PC-9 (cell line): ENCODE measurements at regions not wholly inside any gene's neighbourhood (a gene's known extent, or its start where the extent isn't known, plus 50 kb on each side); places are given as distances from the start of the nearest gene placed in this dataset.
"Not testable (repeated sequence)": the region's sequence is repeated elsewhere in the genome, so short reads cannot be mapped to it uniquely, and the experiment has no call there.

Experiments used
- BruUV-seq: library from RNA; stranded (reverse); fragments of 400-500 nt; replicated peaks from 2 replicates; lab custom pipeline; 2021; lab: Mats Ljungman, UMichigan
- CTCF ChIA-PET: fragments of 300-600 bp; sonication (Branson Sonifier 250); formaldehyde crosslinking; loops from one replicate; lab custom pipeline; 2022; ENCODE audit warnings: antibody characterized with exemption; lab: Charles Lee
- POLR2A ChIA-PET: fragments of 300-600 bp; sonication (Branson Sonifier 250); formaldehyde crosslinking; loops from one replicate; lab custom pipeline; 2022; ENCODE audit warnings: antibody characterized with exemption; ENCODE audit not compliant: unreplicated experiment; lab: Charles Lee
- DNase-seq, 2 experiments: peaks; one replicate each; pipeline versions ENCODE4 v3.0.0 to v3.0.0-alpha.2; 2015 to 2022; ENCODE audit warnings: mixed read lengths in 1 of 2
- H2AFZ ChIP-seq: fragments of 200-600 bp; sonication (generic); 2 replicates; pipeline ENCODE4 v1.8.1; 2017; ENCODE audit warnings: antibody characterized with exemption
- H3F3A ChIP-seq: fragments of 200-600 bp; sonication (generic); 2 replicates; pipeline ENCODE4 v1.8.1; 2017; ENCODE audit warnings: antibody characterized with exemption, mild to moderate bottlenecking, low read depth; ENCODE audit not compliant: insufficient read depth
- H3K27ac ChIP-seq: fragments of 200-600 bp; sonication (generic); 2 replicates; pipeline ENCODE4 v1.6.1; 2016; ENCODE audit warnings: mixed run types
- H3K27me3 ChIP-seq: fragments of 200-600 bp; sonication (generic); 2 replicates; pipeline ENCODE4 v1.6.1; 2016; ENCODE audit warnings: low read depth, mixed run types; ENCODE audit not compliant: insufficient read depth
- H3K36me3 ChIP-seq: fragments of 200-600 bp; sonication (generic); 2 replicates; pipeline ENCODE4 v1.6.1; 2016; ENCODE audit warnings: low read depth, mixed run types
- H3K4me1 ChIP-seq: fragments of 200-600 bp; sonication (generic); replicated peaks from 2 replicates; pipeline ENCODE4 v1.6.1; 2016; ENCODE audit warnings: mixed run types; ENCODE audit not compliant: insufficient read depth
- H3K4me2 ChIP-seq: fragments of 200-600 bp; sonication (generic); 2 replicates; pipeline ENCODE4 v1.6.1; 2017; ENCODE audit warnings: mixed run types
- H3K4me3 ChIP-seq: fragments of 200-600 bp; sonication (generic); 2 replicates; pipeline ENCODE4 v1.6.1; 2016; ENCODE audit warnings: mixed run types
- H3K79me2 ChIP-seq: fragments of 200-600 bp; sonication (generic); 2 replicates; pipeline ENCODE4 v1.6.1; 2017; ENCODE audit warnings: low read depth, mixed run types
- H3K9me2 ChIP-seq: fragments of 200-600 bp; sonication (generic); 2 replicates; pipeline ENCODE4 v1.8.1; 2017; ENCODE audit warnings: mild to moderate bottlenecking; ENCODE audit not compliant: insufficient read depth
- H3K9me3 ChIP-seq: fragments of 200-600 bp; sonication (generic); 2 replicates; pipeline ENCODE4 v1.8.1; 2016; ENCODE audit warnings: low read depth; ENCODE audit not compliant: insufficient read depth
- H4K20me1 ChIP-seq: fragments of 200-600 bp; sonication (generic); 2 replicates; pipeline ENCODE4 v1.8.1; 2017; ENCODE audit not compliant: insufficient read depth
- EZH2 ChIP-seq: fragments of 200-600 bp; sonication (generic); IDR thresholded peaks from 2 replicates; pipeline ENCODE4 v1.8.0; 2017; ENCODE audit warnings: antibody characterized with exemption, low read depth
- intact Hi-C: fragments of 100-400 bp; cut with micrococcal nuclease; formaldehyde crosslinking; loops from one replicate; pipeline ENCODE4 v1.10.0; 2022; ENCODE audit not compliant: unreplicated experiment
- TF ChIP-seq, protein P1 (sequence below): fragments of 200-600 bp; sonication (generic); conservative IDR thresholded peaks from 2 replicates; pipeline ENCODE4 v1.6.1; 2017; ENCODE audit warnings: mixed run types, antibody characterized with exemption, mild to moderate bottlenecking, moderate library complexity

DNA sequence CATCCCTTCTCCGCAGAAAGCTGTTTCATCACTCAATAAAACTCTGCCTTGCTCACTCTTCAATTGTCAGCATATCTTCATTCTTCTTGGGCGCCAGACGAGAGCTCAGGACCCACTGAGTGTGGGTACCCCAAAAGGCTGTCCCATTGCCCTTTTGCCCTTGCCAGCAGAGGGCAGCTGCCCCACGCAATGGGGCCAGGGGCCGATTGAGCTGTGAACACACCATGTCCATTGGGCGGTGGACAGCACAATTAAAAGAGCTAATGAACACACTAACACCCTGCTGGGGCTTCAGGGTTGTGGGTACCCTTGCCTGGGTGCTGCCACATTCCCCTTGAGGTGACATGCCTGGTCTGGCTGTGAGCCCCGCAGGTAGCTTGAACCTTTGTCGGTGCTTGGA is 487.2 kb upstream of the NUDT12 start:
- Histone ChIP-seq H3K9me2 (no peaks in the 10 kb centered on the region; the same call in 1 of the 2 replicates), H3K27me3 (no peaks in the 10 kb centered on the region), H3K4me2 (no peak overlapping the region), H3K79me2 (no peaks in the 10 kb centered on the region), H2AFZ (no peak overlapping the region), H3K4me1 (no peaks in the 10 kb centered on the region), H3K27ac (no peak overlapping the region), H3K36me3 (no peaks in the 10 kb centered on the region), H3F3A (no peaks in the 10 kb centered on the region), H3K9me3 (no peaks in the 10 kb centered on the region), H4K20me1 (no peaks in the 10 kb centered on the region), H3K4me3 (no peak overlapping the region)
- intact Hi-C loops, result no loop called here
- ChIA-PET CTCF (no interaction called here), POLR2A (no interaction called here)
- TF ChIP-seq EZH2, result no peak
- TF ChIP-seq, protein P1, sequence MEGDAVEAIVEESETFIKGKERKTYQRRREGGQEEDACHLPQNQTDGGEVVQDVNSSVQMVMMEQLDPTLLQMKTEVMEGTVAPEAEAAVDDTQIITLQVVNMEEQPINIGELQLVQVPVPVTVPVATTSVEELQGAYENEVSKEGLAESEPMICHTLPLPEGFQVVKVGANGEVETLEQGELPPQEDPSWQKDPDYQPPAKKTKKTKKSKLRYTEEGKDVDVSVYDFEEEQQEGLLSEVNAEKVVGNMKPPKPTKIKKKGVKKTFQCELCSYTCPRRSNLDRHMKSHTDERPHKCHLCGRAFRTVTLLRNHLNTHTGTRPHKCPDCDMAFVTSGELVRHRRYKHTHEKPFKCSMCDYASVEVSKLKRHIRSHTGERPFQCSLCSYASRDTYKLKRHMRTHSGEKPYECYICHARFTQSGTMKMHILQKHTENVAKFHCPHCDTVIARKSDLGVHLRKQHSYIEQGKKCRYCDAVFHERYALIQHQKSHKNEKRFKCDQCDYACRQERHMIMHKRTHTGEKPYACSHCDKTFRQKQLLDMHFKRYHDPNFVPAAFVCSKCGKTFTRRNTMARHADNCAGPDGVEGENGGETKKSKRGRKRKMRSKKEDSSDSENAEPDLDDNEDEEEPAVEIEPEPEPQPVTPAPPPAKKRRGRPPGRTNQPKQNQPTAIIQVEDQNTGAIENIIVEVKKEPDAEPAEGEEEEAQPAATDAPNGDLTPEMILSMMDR, result no peak
- DNase-seq, result no peak
- no TSS peak for BruUV-seq

DNA sequence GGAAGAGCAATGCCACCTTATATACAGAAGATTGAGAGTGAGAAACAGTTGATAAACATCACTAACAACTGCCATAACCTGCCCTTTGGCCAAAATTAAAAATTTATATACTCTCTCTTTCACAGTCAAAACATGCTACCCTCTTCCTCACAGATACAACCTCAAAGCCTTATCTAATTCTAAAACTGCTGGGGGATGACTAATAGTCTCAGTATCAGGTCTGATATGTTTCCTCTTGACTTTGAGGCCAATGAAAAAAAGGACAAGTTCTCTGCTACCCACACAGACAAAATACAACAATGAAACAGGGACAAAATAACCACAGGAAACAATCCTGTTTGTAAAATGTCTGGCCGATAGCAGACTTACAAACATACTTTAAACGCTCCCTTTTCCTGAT is 485.6 kb upstream of the NUDT12 start:
- no peak overlapping the region for H2AFZ ChIP-seq
- ChIA-PET CTCF (no interaction called here), POLR2A (no interaction called here)
- H3K4me2 ChIP-seq, result no peak overlapping the region
- H3K9me2 ChIP-seq, result no peaks in the 10 kb centered on the region; the same call in 1 of the 2 replicates
- H3K36me3 ChIP-seq, result no peaks in the 10 kb centered on the region
- no peak overlapping the region for H3K27ac ChIP-seq
- no peak overlapping the region for H3K4me3 ChIP-seq
- H3F3A ChIP-seq, result no peaks in the 10 kb centered on the region
- no peak for DNase-seq
- H3K79me2 ChIP-seq, result no peaks in the 10 kb centered on the region
- BruUV-seq, result no TSS peak
- H3K9me3 ChIP-seq, result no peaks in the 10 kb centered on the region
- H3K27me3 ChIP-seq, result no peaks in the 10 kb centered on the region
- intact Hi-C loops, result no loop called here
- no peaks in the 10 kb centered on the region for H4K20me1 ChIP-seq
- no peaks in the 10 kb centered on the region for H3K4me1 ChIP-seq
- no peak for TF ChIP-seq EZH2
- TF ChIP-seq, protein P1, result no peak

DNA sequence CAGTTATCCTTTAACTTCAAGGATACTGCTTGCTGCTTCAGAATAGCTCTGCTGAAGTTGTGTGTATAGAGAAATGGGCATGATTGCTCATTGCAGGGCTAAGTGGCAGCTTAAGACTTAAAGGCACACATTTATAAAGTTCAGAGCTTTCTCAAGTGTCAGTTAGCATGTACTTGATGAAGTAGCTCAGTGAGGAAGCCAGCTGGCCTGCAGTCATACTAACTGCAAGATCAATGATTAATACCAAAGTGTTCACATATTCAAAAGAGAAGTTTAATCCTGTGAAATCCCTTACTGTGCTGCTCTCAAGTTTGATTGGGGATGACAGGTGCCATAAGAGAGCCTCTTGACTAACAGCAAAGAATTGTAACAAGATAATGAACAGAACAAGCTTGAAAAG is 483.4 kb upstream of the NUDT12 start:
- intact Hi-C loops, result no loop called here
- no peaks in the 10 kb centered on the region; the same call in 1 of the 2 replicates for H3K9me2 ChIP-seq
- H3K4me2 ChIP-seq, result no peak overlapping the region
- no TSS peak for BruUV-seq
- no peaks in the 10 kb centered on the region for H3F3A ChIP-seq
- H3K27ac ChIP-seq, result no peak overlapping the region
- no peaks in the 10 kb centered on the region for H3K27me3 ChIP-seq
- H3K9me3 ChIP-seq, result no peaks in the 10 kb centered on the region
- H3K79me2 ChIP-seq, result no peaks in the 10 kb centered on the region
- no peak overlapping the region for H3K4me3 ChIP-seq
- no peak overlapping the region for H2AFZ ChIP-seq
- no peaks in the 10 kb centered on the region for H3K4me1 ChIP-seq
- no peaks in the 10 kb centered on the region for H4K20me1 ChIP-seq
- CTCF ChIA-PET, result no interaction called here
- H3K36me3 ChIP-seq, result no peaks in the 10 kb centered on the region
- no peak for DNase-seq
- TF ChIP-seq, protein P1, result no peak
- TF ChIP-seq EZH2, result no peak
- POLR2A ChIA-PET, result no interaction called here

DNA sequence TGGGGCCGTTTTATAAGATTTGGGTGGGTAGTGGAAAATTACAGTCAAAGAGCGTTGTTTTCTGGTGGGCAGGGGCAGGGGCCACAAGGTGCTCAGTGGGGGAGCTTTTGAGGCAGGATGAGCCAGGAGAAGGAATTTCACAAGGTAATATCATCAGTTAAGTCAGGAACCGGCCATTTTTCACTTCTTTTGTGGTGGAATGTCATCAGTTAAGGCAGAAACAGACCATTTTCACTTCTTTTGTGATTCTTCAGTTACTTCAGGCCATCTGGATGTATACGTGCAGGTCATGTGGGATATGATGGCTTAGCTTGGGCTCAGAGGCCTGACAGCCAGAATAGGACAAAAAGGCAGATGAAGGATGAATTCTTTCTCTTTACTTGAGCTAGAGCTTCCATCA is 477.3 kb upstream of the NUDT12 start:
- H3K27ac ChIP-seq, H3F3A ChIP-seq, intact Hi-C loops, H3K9me2 ChIP-seq, H3K9me3 ChIP-seq, H3K4me1 ChIP-seq, H2AFZ ChIP-seq, H3K79me2 ChIP-seq, BruUV-seq, H3K36me3 ChIP-seq, CTCF ChIA-PET, DNase-seq, H3K4me2 ChIP-seq, H3K4me3 ChIP-seq, H4K20me1 ChIP-seq, H3K27me3 ChIP-seq: not testable (repeated sequence)
- POLR2A ChIA-PET, result interaction anchor here (0.7 kb wide), 1 partner anchor 116 kb away, joined by 3 read pairs; no protein-coding TSS in a partner anchor

DNA sequence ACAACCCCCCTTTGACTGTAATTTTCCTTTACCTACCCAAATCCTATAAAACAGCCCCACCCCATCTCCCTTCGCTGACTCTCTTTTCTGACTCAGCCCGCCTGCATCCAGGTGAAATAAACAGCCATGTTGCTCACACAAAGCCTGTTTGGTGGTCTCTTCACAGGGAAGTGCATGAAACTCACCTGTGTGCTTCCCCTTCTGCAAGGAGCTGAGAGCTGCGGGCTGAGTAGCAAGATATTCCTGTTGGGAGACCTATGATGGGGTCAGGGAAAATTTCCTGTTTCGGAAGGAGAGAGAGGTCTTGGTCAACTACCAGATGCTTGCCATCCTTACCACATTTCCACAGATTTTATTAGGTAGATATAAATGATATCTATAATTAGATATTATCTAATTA is 474.5 kb upstream of the NUDT12 start:
- H3K4me3 ChIP-seq, POLR2A ChIA-PET: not testable (repeated sequence)

More for the DNA sequence above, 474.5 kb upstream of the NUDT12 start:
- H3K27ac ChIP-seq, H3K9me2 ChIP-seq, H2AFZ ChIP-seq, BruUV-seq, H3K27me3 ChIP-seq, H3K79me2 ChIP-seq, H3K36me3 ChIP-seq, H3K9me3 ChIP-seq, H3K4me2 ChIP-seq, intact Hi-C loops, H3K4me1 ChIP-seq, H3F3A ChIP-seq, H4K20me1 ChIP-seq, DNase-seq, CTCF ChIA-PET: not testable (repeated sequence)
